ENCODE measurements at regions not wholly inside any gene's neighbourhood (a gene's known extent, or its start where the extent isn't known, plus 50 kb on each side); places are given as distances from the start of the nearest gene placed in this dataset.

GRCh38 chr3:26084629-26085028, 294.7 kb downstream of the OXSM start:
- Histone ChIP-seq H3K27ac (no peak overlapping the region), H3K4me1 (no peaks in the 10 kb centered on the region), H3K27me3 (ENCODE audit: control insufficient read depth, insufficient read depth, low read length) (no peaks in the 10 kb centered on the region), H3K4me3 (ENCODE audit: low read depth, low read length) (no peak overlapping the region), H3K79me2 (no peaks in the 10 kb centered on the region), H3K9ac (no peak overlapping the region), H3K36me3 (ENCODE audit: control insufficient read depth, insufficient read depth, low read length) (no peaks in the 10 kb centered on the region), H3K4me2 (ENCODE audit: low read length) (no peak overlapping the region), H2AFZ (no peak overlapping the region), H3K9me3 (ENCODE audit: control insufficient read depth, low read length) (no peaks in the 10 kb centered on the region)
- TF ChIP-seq, protein P1, sequence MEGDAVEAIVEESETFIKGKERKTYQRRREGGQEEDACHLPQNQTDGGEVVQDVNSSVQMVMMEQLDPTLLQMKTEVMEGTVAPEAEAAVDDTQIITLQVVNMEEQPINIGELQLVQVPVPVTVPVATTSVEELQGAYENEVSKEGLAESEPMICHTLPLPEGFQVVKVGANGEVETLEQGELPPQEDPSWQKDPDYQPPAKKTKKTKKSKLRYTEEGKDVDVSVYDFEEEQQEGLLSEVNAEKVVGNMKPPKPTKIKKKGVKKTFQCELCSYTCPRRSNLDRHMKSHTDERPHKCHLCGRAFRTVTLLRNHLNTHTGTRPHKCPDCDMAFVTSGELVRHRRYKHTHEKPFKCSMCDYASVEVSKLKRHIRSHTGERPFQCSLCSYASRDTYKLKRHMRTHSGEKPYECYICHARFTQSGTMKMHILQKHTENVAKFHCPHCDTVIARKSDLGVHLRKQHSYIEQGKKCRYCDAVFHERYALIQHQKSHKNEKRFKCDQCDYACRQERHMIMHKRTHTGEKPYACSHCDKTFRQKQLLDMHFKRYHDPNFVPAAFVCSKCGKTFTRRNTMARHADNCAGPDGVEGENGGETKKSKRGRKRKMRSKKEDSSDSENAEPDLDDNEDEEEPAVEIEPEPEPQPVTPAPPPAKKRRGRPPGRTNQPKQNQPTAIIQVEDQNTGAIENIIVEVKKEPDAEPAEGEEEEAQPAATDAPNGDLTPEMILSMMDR (IDR thresholded peaks at IDR 0.05) = no peak

- Histone ChIP-seq H3K79me2 (no peaks in the 10 kb centered on the region), H3K9ac (no peak overlapping the region), H3K36me3 (ENCODE audit: control insufficient read depth, insufficient read depth, low read length) (no peaks in the 10 kb centered on the region), H3K9me3 (ENCODE audit: control insufficient read depth, low read length) (no peaks in the 10 kb centered on the region), H3K27me3 (ENCODE audit: control insufficient read depth, insufficient read depth, low read length) (no peaks in the 10 kb centered on the region), H3K4me2 (ENCODE audit: low read length) (no peak overlapping the region), H3K4me3 (ENCODE audit: low read depth, low read length) (no peak overlapping the region), H3K4me1 (no peaks in the 10 kb centered on the region), H3K27ac (no peak overlapping the region), H2AFZ (no peak overlapping the region)
- TF ChIP-seq, protein P1 (IDR thresholded peaks at IDR 0.05) = no peak
Measured at GRCh38 chr3:26087751-26088150, 297.9 kb downstream of the OXSM start.

DNA sequence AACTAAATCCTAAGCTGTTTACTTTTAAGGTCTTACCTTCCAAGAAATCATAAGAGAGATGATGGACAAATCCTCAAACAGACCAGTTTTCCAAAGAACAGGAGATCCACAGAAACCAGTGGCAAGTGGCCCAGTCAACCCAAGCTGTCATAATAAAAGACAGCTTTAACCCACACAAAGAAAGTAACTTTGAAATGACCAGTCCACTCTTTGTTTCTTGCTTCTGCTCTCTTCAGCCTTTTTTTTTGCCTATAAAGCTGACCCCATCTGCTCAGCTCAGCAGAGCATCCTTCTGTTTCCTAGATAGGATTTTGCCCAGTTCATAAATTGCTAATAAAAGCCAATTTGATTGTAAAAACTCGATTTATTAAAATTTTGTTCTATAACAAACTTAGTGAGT, 299.4 kb downstream of the OXSM start:
- Histone ChIP-seq H3K4me1 (no peaks in the 10 kb centered on the region), H3K79me2 (no peaks in the 10 kb centered on the region), H3K9me3 (ENCODE audit: control insufficient read depth, low read length) (no peaks in the 10 kb centered on the region), H3K36me3 (ENCODE audit: control insufficient read depth, insufficient read depth, low read length) (no peaks in the 10 kb centered on the region), H3K4me3 (ENCODE audit: low read depth, low read length) (no peak overlapping the region), H2AFZ (no peak overlapping the region), H3K9ac (no peak overlapping the region), H3K27ac (no peak overlapping the region), H3K4me2 (ENCODE audit: low read length) (no peak overlapping the region), H3K27me3 (ENCODE audit: control insufficient read depth, insufficient read depth, low read length) (no peaks in the 10 kb centered on the region)
- TF ChIP-seq, protein P1 (IDR thresholded peaks at IDR 0.05) = no peak

DNA sequence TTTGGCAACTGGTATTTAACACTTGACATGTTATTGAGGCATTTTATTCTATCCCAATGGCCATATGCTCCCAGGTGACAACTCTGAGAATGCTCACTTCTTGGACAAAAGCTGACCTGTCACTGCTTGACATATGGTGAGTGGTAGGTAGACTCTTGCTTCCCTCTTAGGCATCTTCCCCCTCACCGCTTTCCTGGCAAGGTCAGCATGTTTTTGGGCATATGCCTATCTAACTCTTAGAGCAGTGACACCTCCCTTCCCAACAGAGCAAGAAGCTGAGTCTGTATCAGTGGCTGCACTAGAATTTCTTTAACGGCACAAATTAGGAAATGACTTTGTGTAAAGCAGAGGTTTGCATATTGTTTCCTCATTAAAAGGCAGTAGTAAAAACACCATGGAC, 300.7 kb downstream of the OXSM start:
- TF ChIP-seq, protein P1 (IDR thresholded peaks at IDR 0.05) = no peak
- Histone ChIP-seq H3K4me3 (ENCODE audit: low read depth, low read length) (no peak overlapping the region), H3K36me3 (ENCODE audit: control insufficient read depth, insufficient read depth, low read length) (no peaks in the 10 kb centered on the region), H3K4me1 (no peaks in the 10 kb centered on the region), H2AFZ (no peak overlapping the region), H3K79me2 (no peaks in the 10 kb centered on the region), H3K4me2 (ENCODE audit: low read length) (no peak overlapping the region), H3K9me3 (ENCODE audit: control insufficient read depth, low read length) (no peaks in the 10 kb centered on the region), H3K9ac (no peak overlapping the region), H3K27me3 (ENCODE audit: control insufficient read depth, insufficient read depth, low read length) (no peaks in the 10 kb centered on the region), H3K27ac (no peak overlapping the region)

- Histone ChIP-seq H3K9ac (no peak overlapping the region), H3K4me3 (ENCODE audit: low read depth, low read length) (no peak overlapping the region), H3K27ac (no peak overlapping the region), H3K27me3 (ENCODE audit: control insufficient read depth, insufficient read depth, low read length) (no peaks in the 10 kb centered on the region), H3K36me3 (ENCODE audit: control insufficient read depth, insufficient read depth, low read length) (no peaks in the 10 kb centered on the region), H3K79me2 (no peaks in the 10 kb centered on the region), H3K9me3 (ENCODE audit: control insufficient read depth, low read length) (no peaks in the 10 kb centered on the region), H3K4me1 (no peaks in the 10 kb centered on the region), H2AFZ (no peak overlapping the region), H3K4me2 (ENCODE audit: low read length) (no peak overlapping the region)
- TF ChIP-seq, protein P1 (IDR thresholded peaks at IDR 0.05) = no peak
Measured at GRCh38 chr3:26091096-26091495, 301.2 kb downstream of the OXSM start.

Data from parathyroid adenoma (tissue), 2 donors.